ENCODE measurements at regions not wholly inside any gene's neighbourhood (a gene's known extent, or its start where the extent isn't known, plus 50 kb on each side); places are given as distances from the start of the nearest gene placed in this dataset.

DNA sequence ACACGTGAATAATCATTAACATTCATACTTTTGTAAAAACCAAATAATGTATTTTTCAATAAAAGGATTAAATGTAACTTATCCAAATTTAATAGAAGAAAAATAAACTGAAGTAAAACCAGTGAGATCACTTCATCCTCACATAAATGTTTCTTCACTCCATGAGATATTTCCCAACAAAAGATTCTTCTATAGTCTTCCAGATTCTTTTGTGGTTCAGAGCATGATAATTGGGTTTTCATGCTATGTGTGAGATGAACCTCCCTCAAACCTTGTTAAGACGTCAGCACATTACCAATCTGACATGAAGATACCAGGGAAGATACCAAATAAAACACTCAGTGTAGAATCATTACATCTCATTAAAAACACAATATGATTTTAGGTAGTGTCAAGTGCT is 62.9 kb upstream of the OXGR1 start:
- WGBS, 2 donors, result 57 to 65% methylated on average over 2 of the region's 2 CpGs
- Histone ChIP-seq H3K27ac (no peak overlapping the region), H3K4me1 (no peaks in the 10 kb centered on the region), H3K27me3 (no peaks in the 10 kb centered on the region), H3K4me3 (no peak overlapping the region), H3K9me3 (no peaks in the 10 kb centered on the region), H3K36me3 (no peaks in the 10 kb centered on the region)
- ATAC-seq (no peak), DNase-seq (no peak), FAIRE-seq (no peak)
- no peak for TF ChIP-seq CTCF (IDR thresholded peaks at IDR 0.05)
- intact Hi-C loops (cut with DNase I), result no loop called here

- Histone ChIP-seq H3K4me3 (no peak overlapping the region), H3K9me3 (no peaks in the 10 kb centered on the region), H3K36me3 (no peaks in the 10 kb centered on the region), H3K27me3 (no peaks in the 10 kb centered on the region), H3K27ac (no peak overlapping the region), H3K4me1 (no peaks in the 10 kb centered on the region)
- FAIRE-seq (no peak), ATAC-seq (no peak), DNase-seq (no peak)
- WGBS, 2 donors, result 67% methylated on average over 3 of the region's 3 CpGs
- TF ChIP-seq CTCF (IDR thresholded peaks at IDR 0.05), result no peak
- intact Hi-C loops (cut with DNase I), result no loop called here
Measured at GRCh38 chr13:97058391-97058790, 64.1 kb upstream of the OXGR1 start.

GRCh38 chr13:97058926-97059325 is 64.7 kb upstream of the OXGR1 start:
- Histone ChIP-seq H3K36me3 (no peaks in the 10 kb centered on the region), H3K27me3 (no peaks in the 10 kb centered on the region), H3K9me3 (no peaks in the 10 kb centered on the region), H3K4me3 (no peak overlapping the region), H3K4me1 (no peaks in the 10 kb centered on the region), H3K27ac (no peak overlapping the region)
- intact Hi-C loops (cut with DNase I), result no loop called here
- 78 to 83% methylated on average over 1 of the region's 1 CpG for whole genome bisulfite sequencing, 2 donors
- no peak for ATAC-seq
- DNase-seq, result no peak
- no peak for TF ChIP-seq CTCF (IDR thresholded peaks at IDR 0.05)
- FAIRE-seq, result no peak

DNA sequence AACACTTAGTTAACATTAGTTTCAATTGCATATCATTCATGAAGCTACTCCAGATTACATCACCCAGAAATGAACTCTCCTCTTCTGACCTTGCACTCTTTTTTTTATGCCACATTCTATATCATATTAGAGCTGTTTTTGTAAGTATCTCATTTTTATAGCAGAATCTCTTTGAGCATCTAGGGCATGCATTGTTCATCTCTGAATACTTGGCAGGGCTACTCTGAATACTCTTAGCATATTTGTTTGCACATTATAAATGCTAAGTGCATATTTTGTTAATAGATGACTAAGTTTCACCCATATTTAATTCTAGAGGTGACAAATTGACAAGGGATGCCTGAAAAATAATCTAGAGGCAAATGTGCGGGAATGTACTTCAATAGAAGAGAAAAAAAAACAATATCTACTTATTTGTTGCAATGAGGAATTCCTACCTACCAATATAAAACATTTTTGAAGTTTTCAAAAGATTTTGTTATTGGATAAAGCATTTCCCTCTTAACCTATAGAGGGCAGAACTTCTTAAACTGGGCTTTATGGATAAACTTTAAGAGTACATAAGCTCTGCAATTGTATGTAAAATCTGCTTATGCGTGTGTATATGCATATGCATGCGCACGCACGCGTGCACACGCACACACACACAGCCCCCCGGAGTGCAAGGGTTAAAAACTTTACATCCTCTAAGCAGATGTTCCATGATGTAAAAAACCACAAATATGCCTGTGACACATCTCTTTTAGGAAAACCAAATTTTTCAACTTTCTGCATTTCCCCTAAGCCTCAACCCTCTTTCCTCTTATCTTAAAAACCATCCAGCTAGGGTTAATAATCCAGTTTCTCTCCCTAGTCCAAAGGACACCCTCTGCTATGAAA is 73.0 kb upstream of the OXGR1 start:
- no peaks in the 10 kb centered on the region for H3K27me3 ChIP-seq
- no peak overlapping the region for H3K27ac ChIP-seq
- no peak for TF ChIP-seq CTCF (IDR thresholded peaks at IDR 0.05)
- WGBS, 2 donors, result 80 to 88% methylated on average over 8 of the region's 8 CpGs
- H3K4me3 ChIP-seq, result no peak overlapping the region
- no peaks in the 10 kb centered on the region for H3K36me3 ChIP-seq
- H3K4me1 ChIP-seq, result no peaks in the 10 kb centered on the region
- DNase-seq, result no peak
- intact Hi-C loops (cut with DNase I), result no loop called here
- no peak for FAIRE-seq
- no peak for ATAC-seq
- H3K9me3 ChIP-seq, result no peaks in the 10 kb centered on the region

GRCh38 chr13:97068151-97068550 is 73.9 kb upstream of the OXGR1 start:
- ATAC-seq (no peak), DNase-seq (no peak), FAIRE-seq (no peak)
- WGBS, 2 donors, result 47 to 49% methylated on average over 4 of the region's 4 CpGs
- intact Hi-C loops (cut with DNase I), result no loop called here
- Histone ChIP-seq H3K4me3 (no peak overlapping the region), H3K4me1 (no peaks in the 10 kb centered on the region), H3K36me3 (no peaks in the 10 kb centered on the region), H3K27me3 (no peaks in the 10 kb centered on the region), H3K9me3 (no peaks in the 10 kb centered on the region), H3K27ac (no peak overlapping the region)
- no peak for TF ChIP-seq CTCF (IDR thresholded peaks at IDR 0.05)

Measured in pancreas (tissue), 10 donors.